Activated CD4-positive, alpha-beta memory T cell treated with anti-CD3 and anti-CD28 coated beads for 36 hours (primary cell): ENCODE measurements at regions not wholly inside any gene's neighbourhood (a gene's known extent, or its start where the extent isn't known, plus 50 kb on each side); places are given as distances from the start of the nearest gene placed in this dataset.

Experiments used
- CTCF ChIA-PET: fragments of 350-600 bp; sonication (Branson Sonifier 250); formaldehyde crosslinking; loops from one replicate; lab custom pipeline; 2021; ENCODE audit warnings: antibody characterized with exemption, inconsistent platforms; lab: Charles Lee
- POLR2A ChIA-PET: fragments of 350-600 bp; sonication (Branson Sonifier 250); formaldehyde crosslinking; loops from one replicate; lab custom pipeline; 2021; ENCODE audit warnings: antibody characterized with exemption; lab: Charles Lee
- DNase-seq: peaks from one replicate; pipeline ENCODE4 v3.0.0-alpha.2; 2020
- H3K27ac Mint-ChIP-seq: one replicate; pipeline ENCODE4 v1.8.0; 2021; ENCODE audit warnings: mixed read lengths
- H3K27me3 Mint-ChIP-seq: one replicate; pipeline ENCODE4 v1.8.0; 2021; ENCODE audit warnings: mixed read lengths
- H3K36me3 Mint-ChIP-seq: one replicate; pipeline ENCODE4 v1.8.0; 2021; ENCODE audit warnings: mixed read lengths
- H3K4me1 Mint-ChIP-seq: one replicate; pipeline ENCODE4 v1.8.0; 2021; ENCODE audit warnings: low read depth, mixed read lengths
- H3K4me3 Mint-ChIP-seq: one replicate; pipeline ENCODE4 v1.8.0; 2021; ENCODE audit warnings: mild to moderate bottlenecking, mixed read lengths
- H3K9me3 Mint-ChIP-seq: one replicate; pipeline ENCODE4 v1.8.0; 2021; ENCODE audit warnings: mixed read lengths
- intact Hi-C: fragments of 100-400 bp; cut with micrococcal nuclease; formaldehyde crosslinking; loops from one replicate; pipeline ENCODE4 v1.15.1; 2023

DNA sequence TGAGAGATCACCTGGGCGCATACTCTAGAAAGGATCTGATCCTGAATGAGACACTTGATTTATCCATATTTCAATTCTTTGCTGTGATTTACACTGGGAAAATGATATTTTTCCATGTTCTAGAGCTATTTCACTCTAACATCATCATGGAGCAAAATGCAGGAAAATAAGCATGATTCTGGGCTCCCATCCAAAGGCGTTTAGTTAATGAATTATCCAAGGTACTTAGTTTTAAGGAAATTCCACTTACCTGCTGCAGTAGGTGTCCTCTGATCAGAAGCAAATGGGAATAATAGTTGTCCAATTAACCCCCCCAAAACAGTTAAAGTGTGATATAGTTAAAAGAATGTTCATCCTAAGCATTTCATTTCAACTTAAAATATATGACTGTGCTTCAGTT lies 204.5 kb upstream of the PRKD1 start:
- Mint-ChIP-seq H3K9me3 (no peaks in the 10 kb centered on the region), H3K36me3 (no peaks in the 10 kb centered on the region), H3K27me3 (no peaks in the 10 kb centered on the region), H3K27ac (no peak overlapping the region), H3K4me3 (no peak overlapping the region), H3K4me1 (no peaks in the 10 kb centered on the region)
- POLR2A ChIA-PET: no interaction called here
- CTCF ChIA-PET: no interaction called here
- DNase-seq: no peak
- intact Hi-C loops: no loop called here

DNA sequence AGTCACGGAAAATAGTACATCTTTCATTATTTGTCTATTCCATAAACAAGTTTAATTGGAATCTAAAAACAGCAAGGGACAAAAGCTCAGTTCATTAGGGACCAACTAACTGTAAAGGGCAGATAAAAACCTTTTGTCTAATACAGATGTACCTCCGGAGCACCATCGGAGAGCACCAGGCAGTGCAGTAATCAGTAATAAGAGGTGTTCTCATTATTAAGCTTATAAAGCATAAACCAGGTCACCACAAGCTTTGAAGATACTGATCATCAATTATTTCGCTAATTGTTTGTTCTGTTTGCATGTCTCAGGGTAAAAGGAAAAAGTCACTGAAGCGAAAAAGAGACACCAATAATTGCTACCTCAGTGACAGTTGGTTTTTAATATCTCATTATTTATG lies 207.3 kb upstream of the PRKD1 start:
- POLR2A ChIA-PET: no interaction called here
- H3K27me3 Mint-ChIP-seq: no peaks in the 10 kb centered on the region
- CTCF ChIA-PET: no interaction called here

DNA sequence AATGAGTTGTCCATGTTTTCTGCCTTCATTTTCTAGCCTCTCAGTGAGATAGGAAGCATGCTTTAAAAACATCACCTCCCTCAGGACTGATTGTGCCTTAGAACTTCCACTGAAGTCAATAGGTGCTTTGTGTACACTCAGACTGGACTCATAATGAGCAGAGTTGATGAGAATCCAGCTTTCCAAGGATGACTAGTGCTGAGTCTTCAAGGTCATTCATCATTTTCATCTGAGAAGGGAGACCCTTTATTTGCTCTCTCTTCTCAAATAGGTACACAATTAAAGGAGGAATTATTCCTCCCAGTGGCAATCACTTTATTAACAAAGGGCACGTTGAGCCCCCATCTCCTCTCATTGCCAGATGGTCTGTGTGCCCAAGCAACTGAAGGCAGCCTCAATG lies 210.9 kb upstream of the PRKD1 start:
- Mint-ChIP-seq H3K4me1 (no peaks in the 10 kb centered on the region), H3K9me3 (peaks cover 5% of the 10 kb centered on the region), H3K36me3 (no peaks in the 10 kb centered on the region), H3K4me3 (no peak overlapping the region), H3K27me3 (no peaks in the 10 kb centered on the region), H3K27ac (no peak overlapping the region)
- intact Hi-C loops: no loop called here
- no peak for DNase-seq
- POLR2A ChIA-PET: no interaction called here
- CTCF ChIA-PET: no interaction called here

More for the DNA sequence above, 207.3 kb upstream of the PRKD1 start:
- H3K4me1 Mint-ChIP-seq: no peaks in the 10 kb centered on the region
- no peaks in the 10 kb centered on the region for H3K9me3 Mint-ChIP-seq
- H3K27ac Mint-ChIP-seq: no peak overlapping the region
- intact Hi-C loops: no loop called here
- no peaks in the 10 kb centered on the region for H3K36me3 Mint-ChIP-seq
- H3K4me3 Mint-ChIP-seq: no peak overlapping the region
- no peak for DNase-seq

DNA sequence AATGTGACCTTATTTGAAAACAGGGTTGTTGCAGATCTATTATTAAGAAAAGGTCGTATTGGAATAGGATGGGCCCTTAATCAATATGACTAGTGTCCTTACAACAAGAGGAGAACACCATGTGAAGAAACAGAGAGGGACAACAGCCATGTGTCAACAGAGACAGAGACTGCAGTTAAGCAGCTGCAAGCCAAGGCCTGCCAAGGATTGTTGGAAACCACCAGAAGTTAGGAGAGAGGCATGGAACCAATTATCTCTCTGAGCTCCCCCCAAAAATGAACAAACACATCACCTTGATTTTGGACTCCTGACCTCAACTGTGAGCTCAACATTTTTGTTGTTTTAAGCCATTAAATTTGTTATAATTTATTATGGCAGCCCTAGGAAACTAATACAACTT lies 214.6 kb upstream of the PRKD1 start:
- no peaks in the 10 kb centered on the region for H3K36me3 Mint-ChIP-seq
- no peak for DNase-seq
- no peaks in the 10 kb centered on the region for H3K4me1 Mint-ChIP-seq
- H3K4me3 Mint-ChIP-seq: no peak overlapping the region
- POLR2A ChIA-PET: no interaction called here
- no peak overlapping the region for H3K27ac Mint-ChIP-seq
- H3K27me3 Mint-ChIP-seq: no peaks in the 10 kb centered on the region
- CTCF ChIA-PET: interaction anchor here (0.6 kb wide), 1 partner anchor 100 kb away, joined by 3 read pairs; no protein-coding TSS in a partner anchor
- peaks cover 26% of the 10 kb centered on the region for H3K9me3 Mint-ChIP-seq
- intact Hi-C loops: no loop called here

DNA sequence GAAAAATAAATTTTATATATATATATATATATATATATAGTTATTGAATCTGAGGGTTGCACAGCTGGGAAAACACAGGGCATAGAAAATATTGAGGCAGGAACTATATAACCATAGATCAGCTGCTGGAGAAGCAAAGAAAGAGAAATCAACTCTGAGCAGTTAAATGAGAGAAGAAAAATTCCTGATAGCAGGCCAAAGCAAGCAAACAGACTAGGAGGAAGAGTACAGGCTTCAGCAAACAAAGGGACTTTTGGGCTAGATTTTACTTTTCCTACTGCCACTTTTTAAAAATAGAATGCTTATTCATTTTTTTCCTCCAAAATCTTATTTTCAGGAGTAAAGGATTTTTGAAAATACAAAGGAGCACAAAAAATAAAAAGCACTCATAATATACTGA lies 216.0 kb upstream of the PRKD1 start:
- Mint-ChIP-seq H3K36me3 (no peaks in the 10 kb centered on the region), H3K27me3 (no peaks in the 10 kb centered on the region), H3K9me3 (peaks cover 29% of the 10 kb centered on the region), H3K27ac (no peak overlapping the region), H3K4me1 (no peaks in the 10 kb centered on the region), H3K4me3 (no peak overlapping the region)
- no peak for DNase-seq
- CTCF ChIA-PET: no interaction called here
- intact Hi-C loops: no loop called here
- POLR2A ChIA-PET: no interaction called here

DNA sequence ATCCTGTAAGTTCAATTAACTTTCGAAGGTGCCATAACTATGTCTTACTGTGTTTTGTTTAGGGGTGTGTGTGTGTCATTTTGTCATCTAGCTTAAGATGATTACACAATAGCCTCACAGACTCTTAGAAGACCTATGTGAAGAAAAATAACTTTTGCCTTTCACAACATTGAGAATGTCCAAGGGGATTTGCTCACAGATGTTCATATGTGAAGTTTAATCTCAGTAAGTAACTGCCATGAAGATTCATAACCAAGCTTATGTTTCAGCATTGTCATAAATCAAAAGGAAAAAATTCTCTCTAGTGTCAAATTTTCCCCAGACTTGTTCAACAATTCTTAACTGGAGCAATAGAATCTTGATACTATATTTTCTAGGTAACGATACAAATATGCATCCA lies 226.1 kb upstream of the PRKD1 start:
- ChIA-PET CTCF (no interaction called here), POLR2A (no interaction called here)
- Mint-ChIP-seq H3K4me3 (no peak overlapping the region), H3K36me3 (no peaks in the 10 kb centered on the region), H3K9me3 (peaks cover 6% of the 10 kb centered on the region), H3K27me3 (no peaks in the 10 kb centered on the region), H3K4me1 (no peaks in the 10 kb centered on the region), H3K27ac (no peak overlapping the region)
- intact Hi-C loops: no loop called here
- DNase-seq: no peak

DNA sequence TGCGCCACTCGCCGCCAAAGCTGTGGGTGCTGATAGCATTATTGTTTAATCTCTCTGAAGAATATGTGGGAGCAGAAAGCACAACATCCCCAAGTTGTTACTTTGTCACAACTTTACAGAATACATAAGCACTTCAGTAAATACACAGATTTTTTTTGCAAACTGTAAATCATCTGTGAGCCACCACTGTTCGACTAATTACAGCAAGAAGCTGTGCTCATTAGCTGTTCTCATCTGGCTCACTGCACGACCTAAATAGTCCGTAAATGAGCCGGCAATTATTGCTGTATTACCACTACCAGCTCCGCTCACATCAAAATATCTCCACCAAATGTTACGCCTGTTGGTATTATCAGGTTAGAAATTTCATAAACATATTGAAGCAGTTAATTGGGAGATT lies 228.9 kb upstream of the PRKD1 start:
- no peak for DNase-seq
- CTCF ChIA-PET: no interaction called here
- POLR2A ChIA-PET: no interaction called here
- no peak overlapping the region for H3K4me3 Mint-ChIP-seq
- H3K36me3 Mint-ChIP-seq: no peaks in the 10 kb centered on the region
- no peaks in the 10 kb centered on the region for H3K4me1 Mint-ChIP-seq
- H3K27ac Mint-ChIP-seq: no peak overlapping the region
- intact Hi-C loops: no loop called here
- H3K9me3 Mint-ChIP-seq: peaks cover 4% of the 10 kb centered on the region
- H3K27me3 Mint-ChIP-seq: no peaks in the 10 kb centered on the region

DNA sequence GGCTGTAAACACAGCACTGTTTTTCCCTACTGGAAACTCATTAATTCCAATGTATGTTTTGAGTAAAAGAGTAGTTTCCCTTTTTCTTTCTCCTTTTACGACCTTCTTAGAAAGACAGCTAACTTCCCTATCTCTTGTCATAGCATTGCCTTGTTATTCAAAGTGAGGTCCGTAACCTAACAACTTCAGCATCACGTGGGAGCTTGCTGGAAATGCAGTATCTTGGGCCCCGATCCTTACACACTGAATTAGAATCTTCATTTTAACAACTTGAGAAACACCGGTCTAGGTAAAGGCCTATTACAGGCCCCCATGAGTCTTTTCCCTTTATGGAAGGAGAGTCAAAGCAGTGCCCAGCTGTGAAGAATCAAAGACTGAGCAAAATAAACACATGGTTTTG lies 230.7 kb upstream of the PRKD1 start:
- Mint-ChIP-seq H3K36me3 (no peaks in the 10 kb centered on the region), H3K4me1 (no peaks in the 10 kb centered on the region), H3K4me3 (no peak overlapping the region), H3K27me3 (no peaks in the 10 kb centered on the region), H3K27ac (no peak overlapping the region), H3K9me3 (peaks cover 4% of the 10 kb centered on the region)
- POLR2A ChIA-PET: no interaction called here
- DNase-seq: no peak
- CTCF ChIA-PET: no interaction called here
- intact Hi-C loops: no loop called here

DNA sequence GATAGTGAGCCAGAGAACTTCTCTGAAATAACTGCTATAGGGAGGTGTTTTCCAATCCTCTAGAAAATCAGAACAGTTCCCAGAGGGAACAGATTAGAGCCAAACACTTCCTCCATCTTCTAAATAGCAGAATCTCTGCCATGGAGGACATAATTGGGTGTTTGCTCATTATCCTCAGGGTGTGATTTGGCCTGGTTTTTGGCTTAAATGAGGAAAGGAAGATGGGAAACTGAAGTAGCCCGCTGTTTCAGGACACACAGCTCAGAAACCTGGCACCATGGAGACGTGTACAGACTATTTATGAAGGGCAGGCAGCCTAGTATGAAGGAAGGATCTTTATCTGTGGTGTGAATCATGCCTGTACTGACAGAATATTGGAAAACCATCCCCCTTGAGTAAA lies 231.7 kb upstream of the PRKD1 start:
- Mint-ChIP-seq H3K27me3 (no peaks in the 10 kb centered on the region), H3K4me1 (no peaks in the 10 kb centered on the region), H3K36me3 (no peaks in the 10 kb centered on the region), H3K27ac (no peak overlapping the region), H3K9me3 (peaks cover 4% of the 10 kb centered on the region), H3K4me3 (no peak overlapping the region)
- POLR2A ChIA-PET: no interaction called here
- DNase-seq: no peak
- CTCF ChIA-PET: no interaction called here
- intact Hi-C loops: no loop called here

DNA sequence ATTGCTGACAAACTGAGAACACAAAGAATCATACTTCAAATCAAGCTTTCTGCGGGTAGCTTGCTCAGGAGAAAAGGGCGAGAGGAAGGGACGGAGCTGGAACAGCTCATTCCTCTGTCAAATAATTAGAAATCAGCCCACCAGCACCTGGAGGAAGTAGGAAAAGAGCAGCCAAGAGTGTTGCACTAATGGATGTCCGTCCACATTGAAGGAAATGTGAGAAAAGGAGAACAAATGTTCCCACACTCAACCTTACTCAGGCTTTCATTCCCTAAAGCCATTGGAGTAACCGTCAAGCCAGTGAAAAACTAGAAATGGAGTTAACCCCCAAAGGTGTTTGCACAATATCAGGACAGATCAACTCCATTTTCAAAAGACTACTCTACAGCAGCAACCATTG lies 233.0 kb upstream of the PRKD1 start:
- POLR2A ChIA-PET: no interaction called here
- H3K4me1 Mint-ChIP-seq: no peaks in the 10 kb centered on the region
- no peaks in the 10 kb centered on the region for H3K27me3 Mint-ChIP-seq
- no peak for DNase-seq
- H3K9me3 Mint-ChIP-seq: peaks cover 2% of the 10 kb centered on the region
- intact Hi-C loops: no loop called here
- H3K36me3 Mint-ChIP-seq: no peaks in the 10 kb centered on the region
- H3K27ac Mint-ChIP-seq: no peak overlapping the region
- no peak overlapping the region for H3K4me3 Mint-ChIP-seq
- CTCF ChIA-PET: no interaction called here

DNA sequence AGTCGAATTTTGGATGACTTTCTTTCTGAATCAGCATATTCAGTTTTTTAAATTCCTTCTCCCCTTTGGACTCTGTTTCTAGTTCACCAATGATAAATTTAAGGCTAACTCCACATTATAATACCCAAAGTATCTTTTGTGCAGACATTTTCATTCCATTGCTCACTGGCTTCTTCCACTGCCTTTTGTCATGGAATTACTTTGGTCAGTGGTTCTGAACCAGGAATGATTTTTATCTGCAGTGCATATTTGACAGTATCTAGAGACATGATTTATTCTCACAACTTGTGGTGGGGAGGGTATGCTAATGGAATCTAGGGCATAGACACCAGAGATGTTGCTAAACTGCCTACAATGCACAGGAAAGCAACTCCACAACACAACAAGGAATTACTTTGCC lies 234.4 kb upstream of the PRKD1 start:
- DNase-seq: no peak
- POLR2A ChIA-PET: no interaction called here
- H3K27ac Mint-ChIP-seq: no peak overlapping the region
- intact Hi-C loops: no loop called here
- H3K4me3 Mint-ChIP-seq: no peak overlapping the region
- H3K9me3 Mint-ChIP-seq: peaks cover 2% of the 10 kb centered on the region
- CTCF ChIA-PET: no interaction called here
- H3K36me3 Mint-ChIP-seq: no peaks in the 10 kb centered on the region
- H3K4me1 Mint-ChIP-seq: no peaks in the 10 kb centered on the region
- H3K27me3 Mint-ChIP-seq: no peaks in the 10 kb centered on the region

DNA sequence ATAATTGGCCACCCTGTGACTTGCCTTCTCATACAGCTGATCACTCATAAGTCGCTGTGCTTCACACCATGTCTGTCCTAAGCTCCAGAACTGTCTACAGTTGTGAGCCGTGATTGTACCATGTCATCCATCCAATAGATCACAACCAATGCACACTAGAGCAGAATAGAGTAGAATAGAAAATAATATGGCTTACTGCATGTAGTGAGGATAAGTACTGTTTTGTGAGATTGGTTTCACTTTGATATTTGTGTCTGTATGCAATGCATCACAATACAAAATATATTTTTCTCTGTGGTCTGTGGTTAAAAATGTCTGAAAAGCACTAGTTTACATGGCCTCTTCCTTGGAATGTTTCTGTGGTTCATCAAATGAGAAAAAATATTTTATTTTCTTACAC lies 237.6 kb upstream of the PRKD1 start:
- no peak for DNase-seq
- Mint-ChIP-seq H3K27me3 (no peaks in the 10 kb centered on the region), H3K4me1 (no peaks in the 10 kb centered on the region), H3K9me3 (peaks cover 16% of the 10 kb centered on the region), H3K4me3 (no peak overlapping the region), H3K27ac (no peak overlapping the region), H3K36me3 (no peaks in the 10 kb centered on the region)
- POLR2A ChIA-PET: no interaction called here
- intact Hi-C loops: no loop called here
- CTCF ChIA-PET: no interaction called here

DNA sequence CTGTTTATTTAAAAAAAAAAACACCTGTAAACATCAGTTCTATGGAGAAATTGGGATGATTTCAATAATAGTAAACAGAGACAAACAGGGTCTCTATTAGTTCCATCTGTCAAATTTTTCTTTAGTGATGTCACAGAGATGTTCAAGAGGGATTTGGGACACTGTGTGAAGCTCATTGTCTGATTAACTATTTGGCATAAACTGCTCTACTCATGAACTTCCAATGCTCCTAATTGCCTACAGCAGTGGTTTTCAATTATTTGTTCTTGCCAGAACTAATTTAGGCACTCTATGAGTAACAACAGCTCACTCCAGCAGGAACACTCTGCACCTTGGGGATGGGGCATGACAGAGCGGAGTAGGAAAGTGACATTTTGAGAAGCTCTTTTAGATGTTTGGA lies 250.1 kb upstream of the PRKD1 start:
- H3K4me3 Mint-ChIP-seq: no peak overlapping the region
- POLR2A ChIA-PET: no interaction called here

More for the DNA sequence above, 250.1 kb upstream of the PRKD1 start:
- no peaks in the 10 kb centered on the region for H3K27me3 Mint-ChIP-seq
- no peaks in the 10 kb centered on the region for H3K4me1 Mint-ChIP-seq
- no peak overlapping the region for H3K27ac Mint-ChIP-seq
- no peak for DNase-seq
- intact Hi-C loops: no loop called here
- peaks cover 2% of the 10 kb centered on the region for H3K9me3 Mint-ChIP-seq
- no peaks in the 10 kb centered on the region for H3K36me3 Mint-ChIP-seq
- CTCF ChIA-PET: no interaction called here
